Central memory CD8-positive, alpha-beta T cell (primary cell): ENCODE measurements at regions not wholly inside any gene's neighbourhood (a gene's known extent, or its start where the extent isn't known, plus 50 kb on each side); places are given as distances from the start of the nearest gene placed in this dataset.
"Not testable (repeated sequence)": the region's sequence is repeated elsewhere in the genome, so short reads cannot be mapped to it uniquely, and the experiment has no call there.

Experiments
- ATAC-seq: fragments of 150-1000 bp; cut with Tn5 transposase; replicated peaks from 2 replicates; pipeline ENCODE4 v1.10.0; 2022; ENCODE audit warnings: mild to moderate bottlenecking, moderate FRiP score, moderate number of reproducible peaks; ENCODE audit not compliant: poor library complexity, severe bottlenecking; ENCODE audit errors: extremely low read depth
- DNase-seq, 2 donors: peaks; one replicate each; pipeline ENCODE4 v3.0.0; 2021; ENCODE audit warnings: low spot score in 2 of 2
- H3K27ac Mint-ChIP-seq: one replicate; pipeline ENCODE4 v1.8.0; 2022; ENCODE audit warnings: low read depth, mild to moderate bottlenecking, moderate library complexity, mixed read lengths
- H3K27me3 Mint-ChIP-seq: one replicate; pipeline ENCODE4 v1.8.0; 2022; ENCODE audit warnings: mixed read lengths
- H3K36me3 Mint-ChIP-seq: one replicate; pipeline ENCODE4 v1.8.0; 2022; ENCODE audit warnings: mild to moderate bottlenecking, moderate library complexity, mixed read lengths; ENCODE audit not compliant: insufficient read depth
- H3K4me1 Mint-ChIP-seq: one replicate; pipeline ENCODE4 v1.8.0; 2022; ENCODE audit warnings: mixed read lengths
- H3K4me3 Mint-ChIP-seq: one replicate; pipeline ENCODE4 v1.8.0; 2022; ENCODE audit warnings: mild to moderate bottlenecking, moderate library complexity, mixed read lengths
- H3K9me3 Mint-ChIP-seq: one replicate; pipeline ENCODE4 v1.8.0; 2022; ENCODE audit warnings: mixed read lengths

GRCh38 chr6:48998574-48998973 lies 464.5 kb downstream of the MMUT start:
- Mint-ChIP-seq H3K27me3 (no peaks in the 10 kb centered on the region), H3K36me3 (no peaks in the 10 kb centered on the region), H3K27ac (no peak overlapping the region), H3K9me3 (peaks cover 24% of the 10 kb centered on the region), H3K4me1 (no peaks in the 10 kb centered on the region), H3K4me3 (no peak overlapping the region)
- DNase-seq (no peak), ATAC-seq (no peak)

- Mint-ChIP-seq H3K9me3 (peaks cover 23% of the 10 kb centered on the region), H3K4me1 (no peaks in the 10 kb centered on the region), H3K27me3 (no peaks in the 10 kb centered on the region), H3K27ac (no peak overlapping the region), H3K4me3 (no peak overlapping the region), H3K36me3 (no peaks in the 10 kb centered on the region)
- DNase-seq (no peak), ATAC-seq (no peak)
Measured at GRCh38 chr6:48996461-48997119, 466.5 kb downstream of the MMUT start.

- no peak overlapping the region for H3K27ac Mint-ChIP-seq
- ATAC-seq (no peak), DNase-seq (no peak)
- H3K4me3 Mint-ChIP-seq, result no peak overlapping the region
- H3K36me3 Mint-ChIP-seq, result no peaks in the 10 kb centered on the region
- no peaks in the 10 kb centered on the region for H3K4me1 Mint-ChIP-seq
- H3K9me3 Mint-ChIP-seq, result peaks cover 32% of the 10 kb centered on the region
- H3K27me3 Mint-ChIP-seq, result no peaks in the 10 kb centered on the region
Measured at GRCh38 chr6:48994811-48995210, 468.2 kb downstream of the MMUT start.

- no peaks in the 10 kb centered on the region for H3K4me1 Mint-ChIP-seq
- DNase-seq, result no peak
- H3K9me3 Mint-ChIP-seq, result peaks cover 28% of the 10 kb centered on the region
- no peak overlapping the region for H3K4me3 Mint-ChIP-seq
- H3K27me3 Mint-ChIP-seq, result no peaks in the 10 kb centered on the region
- no peak overlapping the region for H3K27ac Mint-ChIP-seq
- no peaks in the 10 kb centered on the region for H3K36me3 Mint-ChIP-seq
- ATAC-seq, result no peak
Measured at GRCh38 chr6:48990739-48991138, 472.3 kb downstream of the MMUT start.

- H3K27ac Mint-ChIP-seq, result no peak overlapping the region
- H3K4me1 Mint-ChIP-seq, result no peaks in the 10 kb centered on the region
- ATAC-seq (no peak), DNase-seq (no peak)
- no peak overlapping the region for H3K4me3 Mint-ChIP-seq
- H3K36me3 Mint-ChIP-seq, result no peaks in the 10 kb centered on the region
- H3K27me3 Mint-ChIP-seq, result no peaks in the 10 kb centered on the region
- H3K9me3 Mint-ChIP-seq, result peaks cover 22% of the 10 kb centered on the region
Measured at GRCh38 chr6:48986845-48987244, 476.2 kb downstream of the MMUT start.

- no peak overlapping the region for H3K27ac Mint-ChIP-seq
- no peak overlapping the region for H3K4me3 Mint-ChIP-seq
- ATAC-seq (no peak), DNase-seq (no peak)
- peaks cover 15% of the 10 kb centered on the region for H3K9me3 Mint-ChIP-seq
- no peaks in the 10 kb centered on the region for H3K36me3 Mint-ChIP-seq
- H3K27me3 Mint-ChIP-seq, result no peaks in the 10 kb centered on the region
- H3K4me1 Mint-ChIP-seq, result no peaks in the 10 kb centered on the region
Measured at GRCh38 chr6:48986105-48986504, 476.9 kb downstream of the MMUT start.

- peaks cover 11% of the 10 kb centered on the region for H3K9me3 Mint-ChIP-seq
- ATAC-seq (no peak), DNase-seq (no peak)
- H3K36me3 Mint-ChIP-seq, result no peaks in the 10 kb centered on the region
- H3K4me3 Mint-ChIP-seq, result no peak overlapping the region
- H3K27ac Mint-ChIP-seq, result no peak overlapping the region
- no peaks in the 10 kb centered on the region for H3K4me1 Mint-ChIP-seq
- no peaks in the 10 kb centered on the region for H3K27me3 Mint-ChIP-seq
Measured at GRCh38 chr6:48985025-48985424, 478.0 kb downstream of the MMUT start.

GRCh38 chr6:48983968-48984367 lies 479.1 kb downstream of the MMUT start:
- H3K27ac Mint-ChIP-seq, H3K4me1 Mint-ChIP-seq, H3K36me3 Mint-ChIP-seq, H3K4me3 Mint-ChIP-seq, H3K27me3 Mint-ChIP-seq, ATAC-seq, DNase-seq: not testable (repeated sequence)
- H3K9me3 Mint-ChIP-seq, result peaks cover 11% of the 10 kb centered on the region

GRCh38 chr6:48983377-48983776 lies 479.7 kb downstream of the MMUT start:
- ATAC-seq (no peak), DNase-seq (no peak)
- H3K4me3 Mint-ChIP-seq, result no peak overlapping the region
- peaks cover 6% of the 10 kb centered on the region for H3K9me3 Mint-ChIP-seq
- H3K4me1 Mint-ChIP-seq, result no peaks in the 10 kb centered on the region
- H3K36me3 Mint-ChIP-seq, result no peaks in the 10 kb centered on the region
- no peaks in the 10 kb centered on the region for H3K27me3 Mint-ChIP-seq
- H3K27ac Mint-ChIP-seq, result no peak overlapping the region

- DNase-seq (no peak), ATAC-seq (no peak)
- Mint-ChIP-seq H3K36me3 (no peaks in the 10 kb centered on the region), H3K4me3 (no peak overlapping the region), H3K9me3 (peaks cover 4% of the 10 kb centered on the region), H3K27ac (no peak overlapping the region), H3K4me1 (no peaks in the 10 kb centered on the region), H3K27me3 (no peaks in the 10 kb centered on the region)
Measured at GRCh38 chr6:48979806-48980205, 483.2 kb downstream of the MMUT start.

GRCh38 chr6:48979085-48979484 lies 484.0 kb downstream of the MMUT start:
- Mint-ChIP-seq H3K27me3 (no peaks in the 10 kb centered on the region), H3K4me3 (no peak overlapping the region), H3K27ac (no peak overlapping the region), H3K4me1 (no peaks in the 10 kb centered on the region), H3K9me3 (peaks cover 4% of the 10 kb centered on the region), H3K36me3 (no peaks in the 10 kb centered on the region)
- DNase-seq (no peak), ATAC-seq (no peak)

- Mint-ChIP-seq H3K27ac (no peak overlapping the region), H3K4me3 (no peak overlapping the region), H3K9me3 (peaks cover 4% of the 10 kb centered on the region), H3K4me1 (no peaks in the 10 kb centered on the region), H3K36me3 (no peaks in the 10 kb centered on the region), H3K27me3 (no peaks in the 10 kb centered on the region)
- no peak for ATAC-seq
- no peak for DNase-seq
Measured at GRCh38 chr6:48978016-48978415, 485.0 kb downstream of the MMUT start.

GRCh38 chr6:48977573-48977972 lies 485.5 kb downstream of the MMUT start:
- DNase-seq (no peak), ATAC-seq (no peak)
- H3K9me3 Mint-ChIP-seq, result peaks cover 4% of the 10 kb centered on the region
- no peak overlapping the region for H3K4me3 Mint-ChIP-seq
- H3K4me1 Mint-ChIP-seq, result no peaks in the 10 kb centered on the region
- no peaks in the 10 kb centered on the region for H3K27me3 Mint-ChIP-seq
- H3K36me3 Mint-ChIP-seq, result no peaks in the 10 kb centered on the region
- no peak overlapping the region for H3K27ac Mint-ChIP-seq

- Mint-ChIP-seq H3K27ac (no peak overlapping the region), H3K9me3 (peaks cover 10% of the 10 kb centered on the region), H3K27me3 (no peaks in the 10 kb centered on the region), H3K4me1 (no peaks in the 10 kb centered on the region), H3K4me3 (no peak overlapping the region), H3K36me3 (no peaks in the 10 kb centered on the region)
- no peak for DNase-seq
- no peak for ATAC-seq
Measured at GRCh38 chr6:48973491-48973890, 489.6 kb downstream of the MMUT start.
